Panc1 (cell line): ENCODE measurements at regions not wholly inside any gene's neighbourhood (a gene's known extent, or its start where the extent isn't known, plus 50 kb on each side); places are given as distances from the start of the nearest gene placed in this dataset.

Experiments used
- CTCF ChIP-seq: fragments of 450-650 bp; IDR thresholded peaks from 2 replicates; pipeline ENCODE4 v1.5.1; 2017; ENCODE audit warnings: mild to moderate bottlenecking
- POLR2AphosphoS5 ChIP-seq: IDR thresholded peaks from 2 replicates; pipeline ENCODE4 v1.6.1; 2012; ENCODE audit warnings: mild to moderate bottlenecking, low read depth, low read length, moderate library complexity
- TF ChIP-seq, protein P1 (sequence below), 2 experiments: IDR thresholded peaks; 2 replicates each; pipeline ENCODE4 v1.6.1; 2011 to 2012; ENCODE audit warnings: low read depth in 2 of 2, control low read depth in 1 of 2, low read length in 1 of 2, mild to moderate bottlenecking in 1 of 2, moderate library complexity in 1 of 2; ENCODE audit not compliant: insufficient read depth in 1 of 2

- no peak for TF ChIP-seq CTCF
- TF ChIP-seq, protein P1, sequence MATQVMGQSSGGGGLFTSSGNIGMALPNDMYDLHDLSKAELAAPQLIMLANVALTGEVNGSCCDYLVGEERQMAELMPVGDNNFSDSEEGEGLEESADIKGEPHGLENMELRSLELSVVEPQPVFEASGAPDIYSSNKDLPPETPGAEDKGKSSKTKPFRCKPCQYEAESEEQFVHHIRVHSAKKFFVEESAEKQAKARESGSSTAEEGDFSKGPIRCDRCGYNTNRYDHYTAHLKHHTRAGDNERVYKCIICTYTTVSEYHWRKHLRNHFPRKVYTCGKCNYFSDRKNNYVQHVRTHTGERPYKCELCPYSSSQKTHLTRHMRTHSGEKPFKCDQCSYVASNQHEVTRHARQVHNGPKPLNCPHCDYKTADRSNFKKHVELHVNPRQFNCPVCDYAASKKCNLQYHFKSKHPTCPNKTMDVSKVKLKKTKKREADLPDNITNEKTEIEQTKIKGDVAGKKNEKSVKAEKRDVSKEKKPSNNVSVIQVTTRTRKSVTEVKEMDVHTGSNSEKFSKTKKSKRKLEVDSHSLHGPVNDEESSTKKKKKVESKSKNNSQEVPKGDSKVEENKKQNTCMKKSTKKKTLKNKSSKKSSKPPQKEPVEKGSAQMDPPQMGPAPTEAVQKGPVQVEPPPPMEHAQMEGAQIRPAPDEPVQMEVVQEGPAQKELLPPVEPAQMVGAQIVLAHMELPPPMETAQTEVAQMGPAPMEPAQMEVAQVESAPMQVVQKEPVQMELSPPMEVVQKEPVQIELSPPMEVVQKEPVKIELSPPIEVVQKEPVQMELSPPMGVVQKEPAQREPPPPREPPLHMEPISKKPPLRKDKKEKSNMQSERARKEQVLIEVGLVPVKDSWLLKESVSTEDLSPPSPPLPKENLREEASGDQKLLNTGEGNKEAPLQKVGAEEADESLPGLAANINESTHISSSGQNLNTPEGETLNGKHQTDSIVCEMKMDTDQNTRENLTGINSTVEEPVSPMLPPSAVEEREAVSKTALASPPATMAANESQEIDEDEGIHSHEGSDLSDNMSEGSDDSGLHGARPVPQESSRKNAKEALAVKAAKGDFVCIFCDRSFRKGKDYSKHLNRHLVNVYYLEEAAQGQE (IDR thresholded peaks at IDR 0.05; ENCODE audit: insufficient read depth in 1 of 2, low read depth in 2 of 2, low read length in 1 of 2) = no peak
- TF ChIP-seq POLR2AphosphoS5 = no peak
Measured at GRCh38 chr22:45094081-45094720, 69.5 kb upstream of the NUP50 start.
